PFSK-1 (cell line): ENCODE measurements at regions not wholly inside any gene's neighbourhood (a gene's known extent, or its start where the extent isn't known, plus 50 kb on each side); places are given as distances from the start of the nearest gene placed in this dataset.

Experiments
- FOXP2 ChIP-seq: optimal IDR thresholded peaks from 2 replicates; pipeline ENCODE3; 2011; ENCODE audit warnings: borderline replicate concordance, control low read depth, inconsistent platforms; ENCODE audit not compliant: insufficient read depth; ENCODE audit errors: extremely low read length, extremely low read depth
- POLR2AphosphoS5 ChIP-seq: IDR thresholded peaks from 2 replicates; pipeline ENCODE4 v1.6.1; 2012; ENCODE audit warnings: low read depth, mild to moderate bottlenecking, control low read depth, low read length, moderate library complexity
- REST ChIP-seq, 2 experiments: IDR thresholded peaks; 2 replicates each; pipeline versions ENCODE4 v1.6.1 to v1.8.0; 2011 to 2012; ENCODE audit warnings: low read depth in 2 of 2, low read length in 2 of 2, control low read depth in 1 of 2, inconsistent platforms in 1 of 2, mild to moderate bottlenecking in 1 of 2, moderate library complexity in 1 of 2; ENCODE audit not compliant: insufficient read depth in 1 of 2
- SIN3A ChIP-seq: IDR thresholded peaks from 2 replicates; pipeline ENCODE4 v1.6.1; 2012; ENCODE audit warnings: mild to moderate bottlenecking, low read length, moderate library complexity, borderline replicate concordance; ENCODE audit not compliant: insufficient read depth
- TAF1 ChIP-seq: IDR thresholded peaks from 2 replicates; pipeline ENCODE4 v1.6.1; 2012; ENCODE audit warnings: low read length, control low read depth, borderline replicate concordance; ENCODE audit not compliant: insufficient read depth

GRCh38 chr5:5676218-5676617, 253.7 kb downstream of the ICE1 start:
- TF ChIP-seq POLR2AphosphoS5 = no peak
- no peak for TF ChIP-seq REST (IDR thresholded peaks at IDR 0.05; ENCODE audit: insufficient read depth in 1 of 2, low read depth in 2 of 2, low read length in 2 of 2)
- TF ChIP-seq SIN3A = no peak
- TF ChIP-seq TAF1 = no peak
- no peak for TF ChIP-seq FOXP2
